HG02973 (cell line): ENCODE measurements at regions not wholly inside any gene's neighbourhood (a gene's known extent, or its start where the extent isn't known, plus 50 kb on each side); places are given as distances from the start of the nearest gene placed in this dataset.
A peak's percentile ranks its signal among the peaks of the same experiment; 100 is the strongest.
"Not testable (repeated sequence)": the region's sequence is repeated elsewhere in the genome, so short reads cannot be mapped to it uniquely, and the experiment has no call there.

Source experiments
- ATAC-seq: cut with Tn5 transposase; IDR thresholded peaks from one replicate; pipeline ENCODE4 v1.9.1; 2021; ENCODE audit warnings: moderate library complexity; ENCODE audit not compliant: unreplicated experiment

- no peak for ATAC-seq
Measured at GRCh38 chr2:64910972-64911433, 78.2 kb upstream of the SLC1A4 start.

DNA sequence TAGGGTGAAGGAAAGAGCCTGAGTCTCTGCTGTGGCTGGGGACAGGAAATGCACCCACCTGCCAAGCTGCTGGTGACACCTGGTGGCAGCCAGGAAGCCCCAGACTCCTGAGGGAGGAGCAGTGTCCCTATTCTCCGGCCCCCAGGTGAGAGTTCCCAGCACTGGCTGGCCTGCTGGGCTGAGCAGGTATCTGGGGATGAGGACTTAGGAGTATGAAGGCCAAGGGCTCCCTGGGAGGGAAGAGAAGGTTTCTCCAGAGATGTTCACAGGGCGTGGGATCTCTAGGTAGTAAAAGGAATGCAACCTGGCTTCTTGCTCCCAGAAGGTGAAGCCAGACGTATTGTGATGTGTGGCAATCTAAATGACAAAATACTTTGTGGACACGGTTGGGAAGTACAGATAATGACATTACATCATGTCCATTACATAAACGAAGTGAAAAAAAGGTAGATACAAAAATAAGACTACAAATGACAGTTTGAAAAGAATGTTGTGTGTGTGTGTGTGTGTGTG, 75.8 kb upstream of the SLC1A4 start:
- no peak for ATAC-seq

DNA sequence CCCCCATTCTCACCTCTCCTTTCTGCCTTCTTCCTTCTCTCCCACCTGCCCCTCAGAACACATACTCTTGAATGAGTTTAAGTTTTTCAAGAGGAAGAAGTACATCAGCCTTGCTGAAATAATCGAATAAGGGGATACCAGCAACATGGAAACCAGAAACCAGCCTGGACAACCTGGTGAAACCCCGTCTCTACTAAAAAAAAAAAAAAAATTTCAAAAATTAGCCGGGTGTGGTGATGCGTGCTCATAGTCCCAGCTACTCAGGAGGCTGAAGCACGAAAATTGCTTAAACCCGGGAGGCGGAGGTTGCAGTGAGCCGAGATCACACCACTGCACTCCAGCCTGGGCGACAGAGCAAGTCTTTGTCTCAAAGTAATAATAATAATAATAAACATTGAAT, 75.0 kb upstream of the SLC1A4 start:
- no peak for ATAC-seq

DNA sequence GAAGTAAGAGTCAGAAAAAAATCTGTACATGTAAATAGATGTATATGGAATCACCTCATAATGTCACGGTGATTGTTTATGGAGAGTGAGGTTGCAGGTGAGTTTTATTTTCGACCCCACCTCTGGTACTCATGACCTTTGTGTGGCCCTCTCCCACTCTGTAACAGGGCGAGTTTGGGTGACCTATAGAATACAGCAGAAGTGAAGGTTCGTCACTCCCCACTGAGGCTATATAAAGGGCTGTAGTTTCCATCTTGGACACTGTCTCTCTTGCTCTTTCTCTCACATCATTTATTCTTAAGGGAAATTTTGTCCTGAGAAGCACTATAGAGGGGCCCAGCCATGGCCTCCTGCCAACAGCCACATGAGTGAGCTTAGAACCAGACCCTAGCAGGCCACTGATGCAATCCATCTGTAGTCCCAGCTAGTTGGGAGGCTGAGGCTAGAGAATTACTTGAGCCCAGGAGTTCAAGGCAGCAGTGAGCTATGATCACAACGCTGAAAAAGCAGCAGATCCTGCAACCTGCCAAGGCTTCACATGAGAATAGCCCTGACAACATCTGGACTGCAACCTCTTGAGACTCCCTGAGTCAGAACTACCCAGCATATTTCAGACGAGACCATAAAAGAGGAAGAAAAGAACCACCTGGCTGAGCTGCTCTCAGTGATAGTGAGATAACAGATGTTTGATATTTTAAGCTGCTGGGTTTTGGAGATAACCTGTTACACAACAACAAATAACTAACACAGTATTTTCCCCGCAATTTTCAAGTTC, 74.3 kb upstream of the SLC1A4 start:
- ATAC-seq, result peak; percentile 64

DNA sequence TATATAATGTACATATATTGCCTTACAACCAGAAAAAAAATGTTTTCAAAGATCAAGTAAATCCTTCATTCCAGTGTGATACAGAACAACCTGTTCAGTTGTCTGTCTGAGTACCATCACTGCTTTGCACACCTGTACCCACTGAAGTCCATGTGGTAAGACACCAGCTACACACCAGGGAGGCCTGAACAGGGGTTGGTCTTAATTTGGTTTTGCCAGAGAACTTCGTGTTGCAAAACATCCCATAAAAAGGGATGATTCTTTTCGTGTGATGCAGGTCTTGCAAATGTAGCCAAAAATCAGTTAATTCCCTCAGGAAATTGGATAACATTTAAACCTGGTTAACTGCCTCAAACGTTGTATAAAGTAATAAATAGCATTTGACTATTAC, 73.7 kb upstream of the SLC1A4 start:
- ATAC-seq, result peak; percentile 1

DNA sequence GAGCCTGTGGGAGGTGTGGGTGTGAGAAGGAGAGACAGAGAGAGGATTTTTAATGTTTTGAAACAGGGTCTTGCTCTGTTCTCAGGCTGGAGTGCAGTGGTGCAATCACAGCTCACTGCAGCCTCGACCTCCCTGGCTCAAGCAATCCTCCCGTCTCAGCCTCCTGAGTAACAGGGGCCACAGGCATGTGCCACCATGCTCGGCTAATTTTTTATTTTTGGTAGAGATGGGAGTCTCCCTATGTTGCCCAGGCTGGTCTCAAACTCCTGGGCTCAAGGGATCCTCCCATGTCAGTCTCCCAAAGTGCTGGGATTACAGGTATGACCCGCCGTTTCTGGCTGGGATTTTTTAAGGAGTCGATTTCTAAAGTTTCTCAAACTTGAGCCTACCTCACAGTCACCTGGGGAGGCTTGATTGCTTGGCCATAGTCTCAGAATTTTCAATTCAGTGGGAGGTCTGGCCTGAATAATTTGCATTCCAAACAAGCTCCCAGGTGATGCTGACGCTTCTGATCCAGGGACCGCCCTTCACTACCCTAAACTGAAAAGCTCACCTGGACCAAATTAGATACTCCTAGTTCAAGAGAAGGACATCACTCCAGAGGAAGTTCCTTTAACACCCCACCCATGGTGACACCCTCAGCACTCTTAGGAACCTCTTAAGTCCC, 70.8 kb upstream of the SLC1A4 start:
- ATAC-seq, result no peak

DNA sequence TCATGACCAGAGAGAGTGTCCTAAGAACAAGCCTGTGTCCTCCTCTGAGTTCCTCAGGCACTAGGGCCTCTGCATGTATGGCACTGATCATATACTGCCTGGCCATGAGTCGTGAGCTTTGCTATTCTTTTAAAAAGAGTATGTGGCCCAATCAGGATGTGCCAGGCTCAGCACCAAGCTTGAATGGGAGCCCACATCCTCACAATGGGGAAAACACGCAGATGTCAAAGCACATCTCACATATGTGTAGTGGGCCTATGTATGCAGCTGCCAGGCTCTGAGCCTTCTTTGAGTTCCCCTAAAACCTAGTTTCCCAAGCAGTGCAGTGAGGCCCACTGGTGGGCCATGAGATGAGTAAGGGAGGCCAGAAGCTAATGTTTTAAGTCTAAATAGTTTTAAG, 69.9 kb upstream of the SLC1A4 start:
- no peak for ATAC-seq

DNA sequence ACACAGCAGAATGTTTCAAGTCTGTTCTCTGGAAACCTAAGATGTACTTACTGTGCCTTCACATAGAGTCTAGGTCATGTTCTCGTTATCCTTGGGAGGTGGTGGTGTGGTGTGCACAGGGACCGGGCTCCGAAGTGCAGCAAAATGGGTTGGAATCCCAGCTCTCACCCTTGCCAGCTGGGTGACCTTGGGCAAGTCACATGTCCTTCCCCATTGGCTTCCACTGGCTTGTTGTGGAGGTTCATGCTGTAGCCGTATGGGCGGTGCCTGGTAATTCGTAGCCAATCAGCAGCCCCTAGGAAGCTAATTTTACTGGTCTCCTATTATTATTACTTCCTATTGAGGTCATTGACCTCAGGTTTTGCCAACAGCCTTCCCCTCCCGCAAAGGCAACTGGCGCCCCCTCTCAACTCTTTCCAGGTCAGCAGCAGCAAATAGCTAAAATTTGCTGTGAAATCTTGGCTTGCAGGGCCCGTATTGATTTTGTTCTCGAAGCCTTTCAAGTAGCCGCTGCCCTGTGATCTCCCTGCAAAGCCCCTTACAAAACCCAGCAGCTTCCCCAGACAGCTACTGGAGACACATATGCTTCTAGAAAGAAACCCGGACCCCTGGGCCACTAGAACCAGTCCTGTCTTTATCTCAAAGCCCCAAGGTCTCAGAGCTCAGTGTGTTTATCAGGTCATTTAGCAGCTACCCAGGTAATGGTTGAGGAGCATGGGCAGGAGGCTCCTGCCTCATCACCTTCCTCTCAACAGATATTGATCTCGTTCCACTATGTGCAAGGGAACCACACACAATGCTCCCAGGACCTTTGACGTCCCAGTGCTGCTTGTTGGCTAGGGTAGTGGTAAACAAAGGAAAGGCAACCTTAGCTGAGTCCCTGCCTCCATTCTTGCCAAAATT, 66.5 kb upstream of the SLC1A4 start:
- no peak for ATAC-seq

GRCh38 chr2:64923385-64923710, 65.9 kb upstream of the SLC1A4 start:
- ATAC-seq, result no peak

DNA sequence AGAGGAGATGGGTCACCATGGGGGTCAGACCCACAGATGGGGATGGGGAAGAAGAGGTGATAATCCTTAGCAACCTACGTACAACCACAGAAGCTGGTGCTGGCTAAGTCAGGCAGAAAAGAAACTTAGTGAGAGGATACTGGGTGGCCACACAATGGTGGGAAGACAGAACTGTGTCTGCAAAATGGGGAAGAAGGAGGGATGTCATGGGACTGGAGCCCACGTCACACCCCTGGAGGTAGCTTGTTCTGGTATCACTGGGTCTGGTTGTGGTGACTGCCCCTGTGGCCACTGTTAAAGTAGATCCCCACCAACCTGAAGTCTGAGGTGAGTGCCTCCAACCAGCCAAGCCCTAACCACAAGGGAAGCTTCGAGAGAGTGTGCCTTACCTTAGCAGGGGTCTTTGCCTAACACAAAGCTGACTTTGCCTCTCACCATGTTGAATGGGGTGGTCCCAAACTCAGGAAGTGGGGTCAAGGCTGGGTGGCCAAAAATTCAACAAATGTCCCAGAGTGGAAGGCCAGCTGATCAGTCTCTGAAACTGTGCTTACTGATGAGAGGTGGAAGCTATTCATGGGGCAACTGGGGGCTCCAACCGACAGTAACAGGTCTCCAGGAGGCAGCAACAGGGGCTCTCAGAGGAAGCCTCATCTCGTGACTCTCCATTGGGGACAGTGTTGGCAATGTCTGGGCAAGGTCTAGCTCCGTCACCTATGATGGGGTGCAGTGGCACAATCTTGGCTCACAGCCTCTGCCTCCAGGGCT, 64.8 kb upstream of the SLC1A4 start:
- no peak for ATAC-seq

DNA sequence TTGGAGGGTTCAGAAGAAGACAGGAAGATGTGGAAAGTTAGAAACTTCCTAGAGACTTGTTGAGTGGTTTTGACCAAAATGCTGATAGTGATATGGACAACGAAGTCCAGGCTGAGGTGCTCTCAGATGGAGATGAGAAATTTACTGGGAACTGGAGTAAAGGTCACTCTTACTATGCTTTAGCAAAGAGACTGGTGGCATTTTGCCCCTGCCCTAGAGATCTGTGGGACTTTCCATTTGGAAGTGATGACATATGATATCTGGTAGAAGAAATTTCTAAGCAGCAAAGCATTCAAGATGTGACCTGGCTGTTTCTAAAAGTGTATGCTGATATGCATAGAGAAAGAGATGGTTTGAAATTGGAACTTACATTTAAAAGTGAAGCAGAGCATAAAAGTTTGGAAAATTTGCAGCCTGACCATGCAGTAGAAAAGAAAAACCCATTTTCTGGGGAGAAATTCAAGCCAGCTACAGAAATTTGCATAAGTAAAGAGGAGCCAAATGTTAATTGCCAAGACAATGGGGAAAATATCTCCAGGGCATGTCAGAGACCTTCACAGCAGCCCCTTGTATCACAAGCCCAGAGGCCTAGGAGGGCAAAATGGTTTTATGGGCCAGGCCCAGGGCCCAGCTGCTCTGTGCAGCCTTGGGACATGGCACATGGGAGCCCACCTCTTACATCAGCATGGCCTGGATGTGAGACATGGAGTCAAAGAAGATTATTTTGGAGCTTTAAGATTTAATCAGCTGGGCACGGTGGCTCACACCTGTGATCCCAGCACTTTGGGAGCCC, 63.1 kb upstream of the SLC1A4 start:
- ATAC-seq, result not testable (repeated sequence)

GRCh38 chr2:64928813-64929212, 60.4 kb upstream of the SLC1A4 start:
- no peak for ATAC-seq

DNA sequence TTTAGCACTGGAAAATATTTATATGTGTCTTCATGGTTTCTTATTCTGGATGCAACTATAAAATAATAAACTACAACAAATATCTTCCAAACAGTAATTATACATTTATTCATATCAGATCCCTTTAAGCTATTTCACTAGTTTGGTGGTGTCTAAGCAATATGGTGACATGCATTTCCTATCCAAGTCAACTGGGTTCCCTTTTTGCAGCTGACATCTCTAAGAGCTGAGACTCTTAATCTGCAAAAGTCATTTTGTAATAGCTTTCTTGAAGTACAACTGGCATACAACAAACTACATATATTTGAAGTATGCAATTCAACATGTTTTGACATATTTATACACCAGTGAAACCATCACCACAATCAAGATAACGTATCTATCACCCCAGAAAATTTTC, 59.9 kb upstream of the SLC1A4 start:
- ATAC-seq, result no peak

DNA sequence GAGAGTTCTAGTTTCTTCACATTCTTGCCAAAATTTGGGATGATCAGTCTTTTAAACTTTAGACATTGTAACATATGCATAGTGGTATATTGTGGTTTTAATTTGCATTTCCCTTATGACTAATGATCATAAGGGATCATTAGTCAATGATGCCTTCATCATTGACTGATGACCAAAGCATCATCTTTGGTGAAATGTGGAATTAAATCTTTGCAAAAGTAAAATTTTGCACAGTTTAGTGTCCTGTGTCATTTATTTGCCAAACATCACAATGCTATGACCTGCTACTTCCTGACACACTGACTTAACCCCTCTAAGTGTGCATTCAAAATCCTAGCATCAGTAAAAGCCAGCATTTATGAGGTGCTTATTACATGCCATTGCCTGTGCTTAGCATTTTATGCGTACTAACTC, 58.9 kb upstream of the SLC1A4 start:
- ATAC-seq, result no peak

DNA sequence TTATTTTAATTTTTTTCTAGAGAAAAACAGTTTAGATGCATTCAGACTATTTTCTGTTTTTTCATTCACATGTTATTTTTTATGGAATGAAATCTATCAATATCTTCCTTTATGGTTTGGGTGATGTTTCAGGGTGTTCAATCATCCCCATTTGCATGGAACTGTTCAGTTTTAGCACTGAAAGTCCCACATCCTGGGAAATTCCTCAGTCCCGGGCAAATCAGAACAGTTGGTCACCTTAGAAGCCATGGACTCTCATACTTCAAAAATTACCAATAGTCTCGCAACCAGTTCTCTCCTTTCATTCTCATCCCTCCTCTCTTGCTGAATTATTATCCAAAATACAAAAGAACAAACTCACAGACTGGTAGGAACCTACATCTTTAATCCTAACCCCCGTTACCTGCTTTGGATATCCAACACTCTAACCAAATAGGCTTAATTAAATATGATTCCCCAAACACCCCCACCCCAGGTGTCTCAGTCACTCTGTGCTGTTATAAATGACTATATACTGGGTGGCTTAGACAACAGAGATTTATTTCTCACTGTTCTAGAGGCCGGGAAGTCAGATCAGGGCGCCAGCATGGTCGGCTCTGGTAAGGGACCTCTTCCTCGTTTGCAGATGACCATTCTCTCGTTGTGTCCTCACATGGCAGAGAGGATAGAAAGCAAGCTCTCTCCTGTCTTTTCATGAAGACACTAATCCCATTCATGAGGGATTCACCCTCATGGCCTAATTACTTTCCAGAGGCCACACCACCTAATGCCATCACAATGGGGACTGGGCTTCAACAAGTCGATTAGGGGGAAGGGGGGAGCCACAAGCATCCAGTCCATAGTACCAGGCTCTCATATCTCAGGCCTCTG, 57.7 kb upstream of the SLC1A4 start:
- no peak for ATAC-seq

GRCh38 chr2:64932116-64932370, 57.2 kb upstream of the SLC1A4 start:
- ATAC-seq, result no peak

DNA sequence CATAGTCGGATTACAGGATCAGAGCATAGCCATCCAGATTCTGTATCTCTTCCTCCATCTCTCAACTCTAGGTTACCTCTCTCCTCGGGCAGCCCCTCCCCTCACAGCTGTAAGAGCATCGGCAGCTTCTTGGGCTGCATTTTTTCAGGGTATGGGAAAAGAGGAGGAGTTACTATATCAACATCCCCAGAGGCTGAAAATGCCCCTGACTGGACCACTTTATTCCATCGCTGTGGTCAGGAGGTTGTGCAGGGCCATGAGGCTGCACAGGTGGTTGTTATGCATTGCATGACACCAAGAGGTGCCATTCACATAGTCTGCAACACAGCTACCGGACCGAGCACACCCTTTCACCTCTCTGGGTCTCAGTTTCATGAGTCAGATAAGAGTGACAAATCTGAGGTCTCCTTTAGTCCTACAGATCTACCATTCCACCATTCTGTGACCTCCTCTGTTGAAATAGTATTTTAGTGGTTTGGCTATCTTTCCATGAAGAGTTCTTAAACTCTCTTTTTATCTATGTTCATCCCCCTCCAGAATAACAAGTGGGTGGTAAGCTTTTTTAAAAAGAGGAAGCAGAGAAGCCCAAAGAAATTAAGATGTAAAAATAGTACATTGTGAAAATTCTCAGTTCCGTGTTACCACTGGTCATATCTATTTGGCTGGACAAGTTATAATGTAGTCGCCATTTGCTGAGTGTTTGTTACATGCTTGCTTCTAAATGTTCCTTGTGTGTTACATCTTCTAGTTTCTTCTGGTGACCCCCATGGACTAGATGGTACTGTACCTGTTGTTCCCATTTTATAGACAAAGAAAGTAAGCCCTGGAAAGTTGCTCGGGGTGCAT, 56.6 kb upstream of the SLC1A4 start:
- peak; percentile 81 for ATAC-seq

DNA sequence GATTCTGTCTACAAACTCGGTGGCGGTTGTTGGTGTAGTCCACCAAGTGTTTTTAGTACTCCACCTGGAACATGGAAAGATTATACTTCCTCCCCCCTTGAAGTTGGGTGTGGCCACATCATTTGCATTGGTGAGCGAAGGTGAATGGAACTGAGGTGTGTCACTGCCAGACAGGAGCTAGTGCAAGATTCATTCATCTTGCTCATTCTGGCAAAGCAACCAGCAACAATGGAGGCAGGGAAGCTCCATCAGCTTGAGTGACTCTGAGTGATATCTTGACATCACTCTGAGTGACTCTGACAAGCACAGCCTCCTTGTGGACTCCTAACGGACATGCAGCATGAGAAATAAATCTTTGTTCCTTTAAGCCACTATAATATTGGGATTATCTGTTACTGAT, 54.7 kb upstream of the SLC1A4 start:
- ATAC-seq, result no peak
